Upper lobe of left lung (tissue), 6 donors: ENCODE measurements at regions not wholly inside any gene's neighbourhood (a gene's known extent, or its start where the extent isn't known, plus 50 kb on each side); places are given as distances from the start of the nearest gene placed in this dataset.

Source experiments
- ATAC-seq, 2 donors: fragments of 200-7000 bp; cut with Tn5 transposase; one replicate each; pipeline ENCODE4 v1.9.1; 2022; ENCODE audit warnings: mild to moderate bottlenecking in 2 of 2, moderate library complexity in 2 of 2; ENCODE audit not compliant: low FRiP score in 2 of 2
- DNase-seq, 2 donors: peaks; one replicate each; pipeline ENCODE4 v3.0.0-alpha.2; 2019 to 2020
- H3K27ac ChIP-seq, 4 donors: fragments of 200-600 bp; sonication (generic); one replicate each; pipeline ENCODE4 v1.5.1; 2016 to 2019
- H3K27me3 ChIP-seq, 4 donors: fragments of 200-600 bp; sonication (generic); one replicate each; pipeline ENCODE4 v1.5.1; 2017 to 2019
- H3K36me3 ChIP-seq, 4 donors: fragments of 200-600 bp; sonication (generic); one replicate each; pipeline ENCODE4 v1.5.1; 2016 to 2019
- H3K4me1 ChIP-seq, 4 donors: fragments of 200-600 bp; sonication (generic); one replicate each; pipeline ENCODE4 v1.5.1; 2018 to 2019
- H3K4me3 ChIP-seq, 4 donors: fragments of 200-600 bp; sonication (generic); one replicate each; pipeline ENCODE4 v1.5.1; 2017 to 2019; ENCODE audit warnings: mild to moderate bottlenecking in 2 of 4, moderate library complexity in 1 of 4
- H3K9me3 ChIP-seq, 4 donors: fragments of 200-600 bp; sonication (generic); one replicate each; pipeline ENCODE4 v1.5.1; 2018 to 2019
- EP300 ChIP-seq, 4 donors: sonication (generic); formaldehyde crosslinking; IDR thresholded peaks; one replicate each; pipeline ENCODE4 v1.5.1; 2017; ENCODE audit warnings: antibody characterized with exemption in 4 of 4, control low read depth in 2 of 4
- POLR2A ChIP-seq, 4 donors: fragments of 450-650 bp; IDR thresholded peaks; one replicate each; pipeline ENCODE4 v1.5.1; 2016 to 2017; ENCODE audit warnings: antibody characterized with exemption in 4 of 4, mild to moderate bottlenecking in 2 of 4
- POLR2AphosphoS5 ChIP-seq, 2 donors: sonication (generic); formaldehyde crosslinking; IDR thresholded peaks; one replicate each; pipeline ENCODE4 v1.5.1; 2017; ENCODE audit warnings: antibody characterized with exemption in 2 of 2
- WGBS, 2 donors: methylation state at CpG; one replicate each; pipeline ENCODE4 v1.1.5; 2017 to 2018; 5-methylcytosine and 5-hydroxymethylcytosine counted together
- TF ChIP-seq, protein P1 (sequence below), 6 experiments: fragments of 450-650 bp in 4 of 6; fragments of 200-600 bp in 2 of 6; sonication (generic) in 2 of 6; IDR thresholded peaks; one replicate each; pipeline ENCODE4 v1.5.1; 2016 to 2019; ENCODE audit warnings: antibody characterized with exemption in 6 of 6
- donor health status: DM: no; HTN: no; CAD: no; lungs with moderate emphysema.
- donor health status: DM: no; HTN: yes; CAD: no; lungs with severe emphysema.

DNA sequence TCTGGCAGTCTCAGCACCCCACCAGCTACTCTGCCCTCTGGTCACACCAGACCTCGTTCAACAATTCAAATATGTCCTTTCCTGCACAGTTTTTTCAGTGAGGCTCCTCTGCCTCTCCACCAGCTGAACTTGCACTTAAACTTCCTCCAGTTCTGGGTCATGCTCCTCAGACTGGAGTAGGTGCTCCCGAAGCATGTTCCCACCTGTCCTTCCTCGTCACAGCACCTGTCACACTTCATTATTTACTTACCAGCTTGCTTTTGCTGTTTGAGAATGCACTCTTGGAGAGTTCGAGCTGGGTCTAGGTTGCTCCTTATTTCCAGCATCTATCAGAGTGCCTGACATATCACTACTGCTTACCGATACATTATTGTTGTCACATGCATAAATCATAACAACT is 144.8 kb upstream of the TTC29 start:
- WGBS, 2 donors: 53 to 57% methylated on average over 5 of the region's 5 CpGs
- no peak overlapping the region for H3K27ac ChIP-seq
- DNase-seq (no peak), ATAC-seq (no peak)
- no peaks in the 10 kb centered on the region for H3K4me1 ChIP-seq
- no peaks in the 10 kb centered on the region for H3K36me3 ChIP-seq
- H3K9me3 ChIP-seq: no peaks in the 10 kb centered on the region
- H3K27me3 ChIP-seq: no peaks in the 10 kb centered on the region
- TF ChIP-seq, protein P1, sequence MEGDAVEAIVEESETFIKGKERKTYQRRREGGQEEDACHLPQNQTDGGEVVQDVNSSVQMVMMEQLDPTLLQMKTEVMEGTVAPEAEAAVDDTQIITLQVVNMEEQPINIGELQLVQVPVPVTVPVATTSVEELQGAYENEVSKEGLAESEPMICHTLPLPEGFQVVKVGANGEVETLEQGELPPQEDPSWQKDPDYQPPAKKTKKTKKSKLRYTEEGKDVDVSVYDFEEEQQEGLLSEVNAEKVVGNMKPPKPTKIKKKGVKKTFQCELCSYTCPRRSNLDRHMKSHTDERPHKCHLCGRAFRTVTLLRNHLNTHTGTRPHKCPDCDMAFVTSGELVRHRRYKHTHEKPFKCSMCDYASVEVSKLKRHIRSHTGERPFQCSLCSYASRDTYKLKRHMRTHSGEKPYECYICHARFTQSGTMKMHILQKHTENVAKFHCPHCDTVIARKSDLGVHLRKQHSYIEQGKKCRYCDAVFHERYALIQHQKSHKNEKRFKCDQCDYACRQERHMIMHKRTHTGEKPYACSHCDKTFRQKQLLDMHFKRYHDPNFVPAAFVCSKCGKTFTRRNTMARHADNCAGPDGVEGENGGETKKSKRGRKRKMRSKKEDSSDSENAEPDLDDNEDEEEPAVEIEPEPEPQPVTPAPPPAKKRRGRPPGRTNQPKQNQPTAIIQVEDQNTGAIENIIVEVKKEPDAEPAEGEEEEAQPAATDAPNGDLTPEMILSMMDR (IDR thresholded peaks at IDR 0.05): no peak
- no peak for TF ChIP-seq EP300 (IDR thresholded peaks at IDR 0.05)
- no peak for TF ChIP-seq POLR2AphosphoS5 (IDR thresholded peaks at IDR 0.05)
- no peak for TF ChIP-seq POLR2A (IDR thresholded peaks at IDR 0.05)
- H3K4me3 ChIP-seq: no peak overlapping the region

DNA sequence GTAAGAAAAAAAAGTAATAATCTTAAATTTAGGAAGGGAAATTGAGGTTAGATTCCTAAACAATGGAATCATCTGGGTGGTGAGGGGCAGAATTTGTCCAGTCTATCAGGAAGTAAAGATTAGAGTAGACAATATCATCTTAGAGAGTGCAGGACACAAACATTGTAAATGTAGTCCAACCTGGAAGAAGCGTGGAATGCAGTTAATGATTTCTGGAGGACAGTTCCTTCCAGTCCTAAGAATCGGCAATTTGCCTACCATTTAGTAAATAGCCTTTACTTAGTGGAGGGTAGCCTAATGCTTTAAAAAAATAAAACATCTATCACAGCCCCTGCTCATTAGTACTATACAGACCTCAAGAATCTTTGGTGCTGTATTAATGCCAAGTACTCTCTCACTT is 147.5 kb upstream of the TTC29 start:
- ATAC-seq: no peak

DNA sequence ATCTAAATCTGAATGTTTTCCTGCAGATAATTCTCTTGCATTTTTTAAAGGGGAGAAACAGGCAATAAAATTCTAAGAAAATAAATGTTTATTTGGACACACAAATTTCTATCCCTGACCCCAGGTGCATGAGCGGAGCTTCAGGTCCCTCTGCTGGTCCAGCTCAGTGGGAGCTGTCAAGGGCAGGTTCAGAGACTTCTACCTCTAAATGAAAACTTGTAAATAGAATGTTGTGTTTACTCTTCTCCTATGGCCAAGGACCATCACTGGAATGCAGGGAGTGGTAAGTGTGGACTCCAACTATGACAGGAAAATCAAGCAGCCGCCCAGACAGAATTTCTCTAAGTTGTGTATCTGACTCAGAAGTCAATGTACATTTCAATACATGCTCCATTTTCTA is 148.6 kb upstream of the TTC29 start:
- H3K4me3 ChIP-seq: no peak overlapping the region
- ATAC-seq (no peak), DNase-seq (no peak)
- H3K27me3 ChIP-seq: no peaks in the 10 kb centered on the region
- no peak overlapping the region for H3K27ac ChIP-seq
- H3K9me3 ChIP-seq: no peaks in the 10 kb centered on the region
- TF ChIP-seq EP300 (IDR thresholded peaks at IDR 0.05) (no peak), POLR2A (IDR thresholded peaks at IDR 0.05) (no peak), POLR2AphosphoS5 (IDR thresholded peaks at IDR 0.05) (no peak)
- TF ChIP-seq, protein P1 (IDR thresholded peaks at IDR 0.05): peak in 2 of 6 experiments; percentile 16 to 20
- 68 to 79% methylated on average over 2 of the region's 2 CpGs for WGBS, 2 donors
- peaks cover 0 to 4% (median 1%) of the 10 kb centered on the region in 4 donors for H3K4me1 ChIP-seq
- no peaks in the 10 kb centered on the region for H3K36me3 ChIP-seq

More for the DNA sequence above, 147.5 kb upstream of the TTC29 start:
- TF ChIP-seq EP300 (IDR thresholded peaks at IDR 0.05): no peak
- TF ChIP-seq, protein P1 (IDR thresholded peaks at IDR 0.05): no peak
- TF ChIP-seq POLR2A (IDR thresholded peaks at IDR 0.05): no peak
- no peak for TF ChIP-seq POLR2AphosphoS5 (IDR thresholded peaks at IDR 0.05)
- WGBS, 2 donors: 47 to 50% methylated on average over 2 of the region's 2 CpGs
- Histone ChIP-seq H3K4me1 (peaks cover 0 to 4% (median 1%) of the 10 kb centered on the region in 4 donors), H3K4me3 (no peak overlapping the region), H3K36me3 (no peaks in the 10 kb centered on the region), H3K27me3 (no peaks in the 10 kb centered on the region), H3K27ac (no peak overlapping the region), H3K9me3 (no peaks in the 10 kb centered on the region)
- no peak for DNase-seq

DNA sequence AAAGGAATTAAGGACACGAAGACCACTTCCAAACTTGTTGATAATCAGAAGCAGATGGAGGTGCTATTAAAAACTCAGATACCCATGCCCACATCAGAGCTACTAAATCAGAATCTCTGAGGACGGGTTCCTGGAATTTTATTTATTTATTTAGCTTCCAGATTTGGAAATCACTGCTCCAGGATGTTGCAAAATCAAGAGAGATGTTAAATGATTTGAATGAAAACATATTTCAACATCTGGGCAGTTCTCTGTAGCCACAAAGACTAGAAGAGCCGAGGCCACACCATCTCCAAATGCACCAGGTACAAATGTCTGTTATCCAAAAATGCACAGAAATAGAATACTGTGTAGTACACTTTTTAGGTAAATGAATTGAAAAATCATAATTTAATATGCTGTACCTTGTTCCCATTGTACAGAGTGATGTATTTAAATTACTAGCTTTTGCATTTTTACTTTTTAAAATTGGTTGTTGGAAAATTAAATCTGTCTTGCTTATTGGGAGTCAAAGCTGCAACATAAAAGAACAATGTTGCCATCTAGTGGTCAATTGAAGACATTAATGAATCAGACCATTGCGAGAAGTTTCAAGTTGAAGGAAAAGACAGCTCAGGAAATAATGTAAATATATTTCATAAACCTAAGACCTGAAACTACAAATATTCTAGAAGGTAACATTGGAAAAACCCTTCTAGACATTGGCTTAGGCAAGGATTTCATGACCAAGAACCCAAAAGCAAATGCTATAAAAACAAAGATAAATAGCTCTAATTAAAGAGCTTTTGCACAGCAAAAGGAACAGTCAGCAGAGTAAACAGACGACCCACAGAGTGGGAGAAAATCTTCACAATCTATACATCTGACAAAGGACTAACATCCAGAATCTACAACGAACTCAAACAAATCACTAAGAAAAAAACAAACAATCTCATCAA is 151.3 kb upstream of the TTC29 start:
- Histone ChIP-seq H3K9me3 (no peaks in the 10 kb centered on the region), H3K4me1 (peaks cover 0 to 4% (median 1%) of the 10 kb centered on the region in 4 donors), H3K27ac (no peak overlapping the region), H3K27me3 (no peaks in the 10 kb centered on the region), H3K36me3 (no peaks in the 10 kb centered on the region), H3K4me3 (no peak overlapping the region)
- DNase-seq: no peak
- TF ChIP-seq, protein P1 (IDR thresholded peaks at IDR 0.05): peak; percentile 54 to 74 (median 66)
- no peak for TF ChIP-seq EP300 (IDR thresholded peaks at IDR 0.05)
- no peak for TF ChIP-seq POLR2A (IDR thresholded peaks at IDR 0.05)
- TF ChIP-seq POLR2AphosphoS5 (IDR thresholded peaks at IDR 0.05): no peak
- 19 to 26% methylated on average over 6 of the region's 6 CpGs for WGBS, 2 donors
- ATAC-seq: peak in 1 of 2 donors; percentile 72
